Stimulated activated CD4-positive, alpha-beta T cell treated with anti-CD3 and anti-CD28 coated beads, Interleukin-15, amount 100 ng/mL, for 24 hours (primary cell): ENCODE measurements at regions not wholly inside any gene's neighbourhood (a gene's known extent, or its start where the extent isn't known, plus 50 kb on each side); places are given as distances from the start of the nearest gene placed in this dataset.

Source experiments
- DNase-seq: peaks from one replicate; pipeline ENCODE4 v3.0.0-alpha.2; 2020

GRCh38 chr16:35686595-35686994 lies 2227.2 kb downstream of the TP53TG3F start:
- DNase-seq: no peak

DNA sequence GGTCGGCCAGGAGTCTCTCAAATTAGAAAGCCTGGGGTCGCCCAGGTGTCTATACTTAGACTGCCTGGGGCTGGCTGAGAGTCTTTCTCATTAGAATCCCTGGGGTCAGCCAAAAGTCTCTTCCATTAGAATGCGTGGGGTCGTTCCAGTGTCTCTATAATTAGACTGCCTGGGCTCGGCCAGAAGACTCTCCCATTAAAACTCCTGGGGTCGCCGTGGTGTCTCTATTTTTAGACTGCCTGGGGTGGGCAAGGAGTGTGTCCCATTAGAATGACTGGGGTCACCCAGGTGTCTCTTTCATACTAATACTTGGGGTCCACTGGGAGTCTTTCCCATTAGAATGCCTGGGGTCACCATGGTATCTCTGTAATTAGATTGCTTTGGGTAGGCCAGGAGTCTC lies 2227.7 kb downstream of the TP53TG3F start:
- no peak for DNase-seq

GRCh38 chr16:35687781-35688180 lies 2228.4 kb downstream of the TP53TG3F start:
- no peak for DNase-seq

GRCh38 chr16:35689764-35690163 lies 2230.4 kb downstream of the TP53TG3F start:
- DNase-seq: no peak

- no peak for DNase-seq
Measured at GRCh38 chr16:35690413-35690812, 2231.0 kb downstream of the TP53TG3F start.

- DNase-seq: no peak
Measured at GRCh38 chr16:35691057-35691456, 2231.6 kb downstream of the TP53TG3F start.

- DNase-seq: no peak
Measured at GRCh38 chr16:35692824-35693223, 2233.4 kb downstream of the TP53TG3F start.

- DNase-seq: no peak
Measured at GRCh38 chr16:35706901-35707300, 2247.5 kb downstream of the TP53TG3F start.

DNA sequence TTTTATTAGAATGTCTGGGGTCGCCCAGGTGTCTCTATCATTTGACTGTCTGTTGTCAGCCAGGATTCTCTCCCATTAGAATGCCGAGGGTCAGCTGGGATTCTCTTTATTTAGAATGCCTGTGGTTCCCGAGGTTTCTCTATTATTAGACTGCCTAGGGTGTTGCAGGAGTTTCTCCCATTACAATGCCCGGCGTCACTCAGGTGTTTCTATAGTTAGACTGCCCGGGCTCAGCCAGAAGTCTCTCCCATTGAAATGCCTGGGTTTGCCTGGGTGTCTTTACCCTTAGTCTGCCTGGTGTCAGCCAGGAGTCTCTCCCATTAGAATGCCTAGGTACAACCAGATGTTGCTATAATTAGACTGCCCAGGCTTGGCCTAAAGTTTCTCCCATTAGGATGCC lies 2252.0 kb downstream of the TP53TG3F start:
- no peak for DNase-seq

DNA sequence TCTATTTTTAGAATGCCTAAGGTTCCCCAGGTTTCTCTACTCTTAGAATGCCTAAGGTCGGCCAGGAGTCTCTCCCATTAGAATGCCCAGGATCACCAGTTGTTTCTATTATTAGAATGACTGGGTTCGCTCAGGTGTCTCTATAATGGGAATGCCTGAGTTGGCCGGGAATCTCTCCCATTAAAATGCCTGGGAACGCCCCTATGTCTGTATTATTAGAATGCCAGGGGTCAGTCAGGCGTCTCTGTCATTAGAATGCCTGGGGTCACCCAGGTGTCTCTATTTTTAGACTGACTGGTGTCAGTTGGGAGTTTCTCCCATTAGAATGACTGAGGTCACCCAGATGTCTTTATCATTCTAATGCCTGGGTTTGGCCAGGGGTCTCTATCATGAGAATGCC lies 2252.5 kb downstream of the TP53TG3F start:
- DNase-seq: no peak

- DNase-seq: no peak
Measured at GRCh38 chr16:35713762-35714650, 2254.6 kb downstream of the TP53TG3F start.

GRCh38 chr16:35714665-35715064 lies 2255.3 kb downstream of the TP53TG3F start:
- DNase-seq: no peak

DNA sequence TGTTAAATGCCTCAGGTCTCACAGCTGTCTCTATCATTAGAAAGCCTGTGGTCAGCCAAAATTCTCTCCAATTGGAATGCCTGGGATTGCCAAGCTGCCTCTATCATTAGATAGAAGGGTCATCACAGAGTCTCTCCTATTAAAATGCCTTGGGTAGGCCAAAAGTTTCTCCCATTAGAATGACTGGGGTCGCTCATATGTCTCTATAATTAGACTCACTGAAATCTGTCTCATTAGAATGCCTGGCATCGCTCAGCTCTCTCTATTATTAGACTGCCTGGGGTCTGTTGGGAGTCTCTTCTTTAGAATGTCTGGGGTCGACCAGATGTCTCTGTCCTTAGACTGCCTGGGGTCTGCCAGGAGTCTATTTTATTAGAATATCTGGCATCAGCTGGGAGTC lies 2265.1 kb downstream of the TP53TG3F start:
- DNase-seq: no peak

- no peak for DNase-seq
Measured at GRCh38 chr16:35725949-35726348, 2266.5 kb downstream of the TP53TG3F start.

DNA sequence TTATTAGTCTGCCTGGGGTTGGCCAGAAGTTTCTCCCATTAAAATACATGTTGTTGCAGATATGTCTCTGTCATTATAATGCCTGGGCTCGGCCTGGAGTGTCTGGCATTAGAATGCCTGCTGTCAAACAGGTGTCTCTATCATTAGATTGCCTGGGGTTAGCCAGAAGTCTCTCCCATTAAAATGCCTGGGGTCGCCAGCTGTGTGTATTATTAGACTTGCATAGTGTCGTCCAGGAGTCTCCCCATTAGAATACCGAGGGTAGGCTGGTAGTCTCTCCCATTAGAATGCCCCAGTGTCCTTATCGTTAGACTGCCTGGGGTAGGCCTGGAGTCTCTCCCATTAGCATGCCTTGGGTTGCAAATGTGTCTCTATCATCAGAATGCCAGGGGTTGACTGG lies 2270.8 kb downstream of the TP53TG3F start:
- DNase-seq: no peak

DNA sequence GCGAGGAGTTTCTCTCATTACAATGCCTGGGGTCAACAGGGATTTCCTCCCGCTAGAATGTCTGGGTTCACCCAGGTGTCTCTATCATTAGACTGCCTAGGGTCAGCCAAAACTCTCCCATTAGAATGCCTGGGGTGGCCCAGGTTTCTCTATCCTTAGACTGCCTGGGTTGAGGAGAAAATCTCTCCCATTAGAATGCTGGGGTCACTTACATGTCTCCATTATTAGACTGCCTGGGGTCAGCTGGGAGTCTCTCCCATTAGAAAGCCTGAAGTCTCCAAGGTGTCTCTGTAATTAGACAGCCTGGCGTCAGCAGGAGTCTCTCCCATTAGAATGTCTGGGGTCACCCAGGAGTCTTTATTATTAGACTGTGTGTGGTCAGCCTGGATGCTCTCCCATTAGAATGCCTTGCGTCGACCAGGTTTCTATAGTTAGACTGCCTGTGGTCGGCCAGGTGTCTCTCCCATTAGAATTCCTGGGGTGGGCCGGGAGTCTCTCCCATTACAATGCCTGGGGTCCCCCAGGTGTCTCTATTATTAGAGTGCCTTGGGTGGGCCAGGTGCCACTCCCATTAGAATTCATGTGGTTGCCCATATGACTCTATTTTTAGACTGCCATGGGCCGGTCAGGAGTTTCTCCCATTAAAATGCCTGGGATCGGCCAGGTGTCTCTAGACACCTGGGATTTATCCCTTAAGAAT lies 2272.1 kb downstream of the TP53TG3F start:
- no peak for DNase-seq

DNA sequence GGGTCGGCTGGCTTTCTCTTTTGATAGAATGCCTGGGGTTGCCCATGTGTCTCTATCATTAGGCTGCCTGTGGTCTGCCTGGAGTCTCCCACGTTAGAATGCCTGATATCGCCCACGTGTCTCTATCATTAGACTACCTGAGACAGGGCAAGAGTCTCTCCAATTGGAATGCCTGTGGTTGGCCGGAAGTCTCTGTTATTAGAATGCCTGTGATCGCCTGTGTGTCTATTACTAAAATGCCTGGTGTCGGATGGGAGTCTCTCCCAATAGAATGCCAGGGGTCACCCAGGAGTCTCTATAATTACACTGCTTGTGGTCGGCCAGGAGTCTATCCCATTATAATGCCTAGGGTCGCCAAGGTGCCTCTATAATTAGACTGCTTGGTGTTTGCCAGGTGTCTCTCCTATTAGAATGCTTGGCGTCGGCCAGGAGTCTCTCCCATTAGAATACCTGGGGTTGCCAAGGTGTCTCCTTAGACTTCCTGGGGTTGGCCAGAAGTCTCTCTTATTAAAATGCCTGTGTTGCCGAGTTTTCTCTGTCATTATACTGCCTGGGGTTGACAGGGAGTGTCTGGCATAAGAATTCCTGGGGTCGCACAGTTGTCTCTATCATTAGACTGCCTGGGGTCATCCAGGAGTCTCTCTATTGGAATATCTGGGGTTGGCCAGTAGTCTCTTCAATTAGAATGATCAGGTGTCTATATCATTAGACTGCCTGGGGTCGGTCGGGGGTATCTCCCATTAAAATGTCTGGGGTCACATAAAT lies 2272.8 kb downstream of the TP53TG3F start:
- DNase-seq: no peak

DNA sequence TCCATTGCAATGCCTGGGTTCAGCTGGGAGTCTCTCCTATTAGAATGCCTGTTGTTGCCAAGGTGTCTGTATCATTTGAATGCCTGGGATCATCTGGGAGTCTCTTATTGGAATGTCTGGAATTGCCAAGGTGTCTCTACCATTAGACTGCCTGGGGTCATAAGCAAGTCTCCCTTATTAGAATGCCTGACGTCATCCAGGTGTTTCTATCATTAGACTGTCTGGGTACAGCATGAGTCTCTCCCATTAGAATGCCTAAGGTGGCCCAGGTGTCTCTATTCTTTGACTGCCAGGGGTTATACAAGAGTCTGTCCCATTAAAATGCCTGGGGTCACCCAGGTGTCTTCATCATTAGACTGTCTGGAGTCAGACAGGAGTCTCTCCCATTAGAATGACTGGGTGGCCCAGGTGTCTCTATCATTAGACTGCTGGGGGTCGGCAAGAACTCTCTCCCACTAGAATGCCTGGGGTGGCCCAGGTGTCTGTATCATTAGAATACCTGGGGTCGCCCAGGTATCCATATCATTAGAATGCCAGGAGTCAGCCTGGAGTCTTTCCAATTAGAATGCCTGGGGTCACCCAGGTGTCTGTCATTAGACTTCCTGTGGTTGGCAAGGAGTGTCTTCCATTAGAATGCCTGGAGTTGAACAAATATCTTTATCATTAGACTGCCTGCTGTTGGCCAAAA lies 2274.0 kb downstream of the TP53TG3F start:
- DNase-seq: no peak

GRCh38 chr16:35733971-35734702 lies 2274.7 kb downstream of the TP53TG3F start:
- DNase-seq: no peak

- DNase-seq: no peak
Measured at GRCh38 chr16:35734728-35735402, 2275.5 kb downstream of the TP53TG3F start.

- no peak for DNase-seq
Measured at GRCh38 chr16:35735403-35736251, 2276.2 kb downstream of the TP53TG3F start.
